H1 (cell line): ENCODE measurements at regions not wholly inside any gene's neighbourhood (a gene's known extent, or its start where the extent isn't known, plus 50 kb on each side); places are given as distances from the start of the nearest gene placed in this dataset.

Experiments used
- CTCF ChIA-PET: fragments of 300-600 bp; sonication (Branson Sonifier 250); formaldehyde crosslinking; loops from one replicate; lab custom pipeline; 2021; ENCODE audit not compliant: partially characterized antibody; lab: Charles Lee
- POLR2A ChIA-PET: fragments of 300-600 bp; sonication (Branson Sonifier 250); formaldehyde crosslinking; loops from one replicate; lab custom pipeline; 2021; ENCODE audit warnings: inconsistent platforms; ENCODE audit not compliant: partially characterized antibody; lab: Charles Lee
- DNase-seq, 2 experiments: peaks; one replicate each; pipeline versions ENCODE4 v3.0.0 to v3.0.0-alpha.2; 2010 to 2022; ENCODE audit warnings: low spot score in 2 of 2, low read depth in 1 of 2, mixed read lengths in 1 of 2
- FAIRE-seq: peaks from 2 replicates; lab custom pipeline; 2011; peaks lifted over from hg19 to GRCh38; lab: Jason Lieb, UNC
- H2AFZ ChIP-seq: 2 replicates; pipeline ENCODE4 v1.8.1; 2012; ENCODE audit warnings: low read length, inconsistent platforms
- H2AK5ac ChIP-seq: 2 replicates; pipeline ENCODE4 v1.6.1; 2013; ENCODE audit warnings: low read depth, low read length
- H2BK120ac ChIP-seq: replicated peaks from 2 replicates; pipeline ENCODE3; 2013; ENCODE audit warnings: low read depth, low read length, inconsistent platforms
- H2BK12ac ChIP-seq: 2 replicates; pipeline ENCODE4 v1.6.1; 2013; ENCODE audit warnings: low read depth, low read length
- H2BK15ac ChIP-seq: 2 replicates; pipeline ENCODE4 v1.6.1; 2013; ENCODE audit warnings: low read length
- H2BK20ac ChIP-seq: 2 replicates; pipeline ENCODE4 v1.6.1; 2013; ENCODE audit warnings: low read length
- H2BK5ac ChIP-seq: 2 replicates; pipeline ENCODE4 v1.6.1; 2013; ENCODE audit warnings: low read depth, low read length
- H3K14ac ChIP-seq: 2 replicates; pipeline ENCODE4 v1.6.1; 2013; ENCODE audit warnings: inconsistent platforms; ENCODE audit not compliant: insufficient read length
- H3K18ac ChIP-seq: 2 replicates; pipeline ENCODE4 v1.6.1; 2013; ENCODE audit warnings: low read length; ENCODE audit errors: extremely low read depth
- H3K23ac ChIP-seq: 2 replicates; pipeline ENCODE4 v1.6.1; 2013; ENCODE audit warnings: inconsistent platforms; ENCODE audit not compliant: insufficient read length
- H3K23me2 ChIP-seq: 2 replicates; pipeline ENCODE4 v1.6.1; 2013; ENCODE audit warnings: low read depth, low read length
- H3K27ac ChIP-seq: 2 replicates; pipeline ENCODE4 v1.6.1; 2011; ENCODE audit warnings: low read depth, low read length, inconsistent platforms
- H3K27me3 ChIP-seq, 4 experiments: replicated peaks in 1 of 4; 1 replicate in 1 of 4; 2 replicates in 3 of 4; pipeline versions ENCODE4 v1.6.1 to v1.8.1; 2011 to 2013; ENCODE audit warnings: low read length in 3 of 4, mild to moderate bottlenecking in 3 of 4, inconsistent platforms in 2 of 4, mixed read lengths in 2 of 4, moderate library complexity in 1 of 4; ENCODE audit not compliant: control insufficient read depth in 3 of 4, insufficient read depth in 3 of 4; ENCODE audit errors: extremely low read depth in 1 of 4
- H3K36me3 ChIP-seq, 4 experiments: 2 replicates each; pipeline versions ENCODE4 v1.6.1 to v1.8.1; 2011 to 2013; ENCODE audit warnings: mild to moderate bottlenecking in 4 of 4, low read length in 3 of 4, moderate library complexity in 2 of 4, control low read depth in 1 of 4, inconsistent platforms in 1 of 4; ENCODE audit not compliant: insufficient read depth in 4 of 4, control insufficient read depth in 2 of 4
- H3K4ac ChIP-seq: replicated peaks from 2 replicates; pipeline ENCODE3; 2013; ENCODE audit warnings: low read length, low read depth, mixed read lengths, inconsistent platforms; ENCODE audit not compliant: insufficient read length
- H3K4me1 ChIP-seq, 4 experiments: replicated peaks in 1 of 4; 1 replicate in 1 of 4; 2 replicates in 3 of 4; pipeline versions ENCODE4 v1.6.1 to v1.8.1; 2011 to 2013; ENCODE audit warnings: low read length in 3 of 4, inconsistent platforms in 2 of 4, mixed read lengths in 1 of 4; ENCODE audit not compliant: insufficient read depth in 4 of 4, control insufficient read depth in 3 of 4
- H3K4me2 ChIP-seq, 2 experiments: 2 replicates each; pipeline versions ENCODE4 v1.6.1 to v1.8.1; 2011 to 2013; ENCODE audit warnings: low read depth in 2 of 2, low read length in 2 of 2, control low read depth in 1 of 2, inconsistent platforms in 1 of 2, mild to moderate bottlenecking in 1 of 2; ENCODE audit not compliant: insufficient read depth in 1 of 2
- H3K4me3 ChIP-seq, 4 experiments: fragments of 200-600, 300-600 bp in 1 of 4; sonication (generic), shearing (Covaris generic), sonication (Bioruptor Twin) in 1 of 4; 2 replicates each; pipeline versions ENCODE4 v1.5.1 to v1.8.1; 2011 to 2016; ENCODE audit warnings: low read length in 4 of 4, low read depth in 3 of 4, control low read depth in 2 of 4, inconsistent platforms in 2 of 4, mild to moderate bottlenecking in 2 of 4, mixed read lengths in 1 of 4, moderate library complexity in 1 of 4; ENCODE audit not compliant: insufficient read depth in 2 of 4; ENCODE audit errors: extremely low read depth in 1 of 4
- H3K56ac ChIP-seq: replicated peaks from 2 replicates; pipeline ENCODE3; 2013; ENCODE audit warnings: low read depth, mild to moderate bottlenecking, mixed read lengths, low read length, inconsistent platforms; ENCODE audit not compliant: insufficient read length
- H3K79me1 ChIP-seq: 2 replicates; pipeline ENCODE4 v1.6.1; 2013; ENCODE audit warnings: low read depth, low read length, control low read depth
- H3K79me2 ChIP-seq, 2 experiments: 2 replicates each; pipeline versions ENCODE4 v1.6.1 to v1.8.1; 2012 to 2013; ENCODE audit warnings: low read length in 2 of 2, mild to moderate bottlenecking in 2 of 2, inconsistent platforms in 1 of 2; ENCODE audit not compliant: insufficient read depth in 2 of 2, control insufficient read depth in 1 of 2
- H3K9ac ChIP-seq, 4 experiments: replicated peaks in 1 of 4; 1 replicate in 1 of 4; 2 replicates in 3 of 4; pipeline versions ENCODE4 v1.6.1 to v1.8.1; 2011 to 2013; ENCODE audit warnings: low read depth in 3 of 4, low read length in 3 of 4, control low read depth in 2 of 4, mild to moderate bottlenecking in 2 of 4, moderate library complexity in 2 of 4, inconsistent platforms in 1 of 4; ENCODE audit errors: extremely low read depth in 1 of 4
- H3K9me3 ChIP-seq, 2 experiments: 2 replicates each; pipeline versions ENCODE4 v1.6.1 to v1.8.1; 2012 to 2013; ENCODE audit warnings: mild to moderate bottlenecking in 2 of 2, moderate library complexity in 2 of 2, control low read depth in 1 of 2, inconsistent platforms in 1 of 2, low read depth in 1 of 2, low read length in 1 of 2, mixed read lengths in 1 of 2; ENCODE audit not compliant: insufficient read depth in 2 of 2
- H4K20me1 ChIP-seq, 2 experiments: replicated peaks in 1 of 2; 2 replicates each; pipeline versions ENCODE3 to v1.8.1; 2011 to 2013; ENCODE audit warnings: inconsistent platforms in 2 of 2, low read length in 2 of 2, mild to moderate bottlenecking in 1 of 2; ENCODE audit not compliant: insufficient read depth in 2 of 2, control insufficient read depth in 1 of 2
- H4K5ac ChIP-seq: 2 replicates; pipeline ENCODE4 v1.6.1; 2013; ENCODE audit warnings: low read length, low read depth, mixed read lengths, inconsistent platforms; ENCODE audit not compliant: insufficient read length
- H4K8ac ChIP-seq: 2 replicates; pipeline ENCODE4 v1.8.0; 2013; ENCODE audit warnings: mild to moderate bottlenecking, moderate library complexity, low read length, inconsistent platforms; ENCODE audit not compliant: insufficient read depth; ENCODE audit errors: extremely low read depth
- H4K91ac ChIP-seq: replicated peaks from 2 replicates; pipeline ENCODE3; 2013; ENCODE audit warnings: low read length, mixed read lengths, inconsistent platforms; ENCODE audit not compliant: insufficient read length
- SP2 ChIP-seq: IDR thresholded peaks from 2 replicates; pipeline ENCODE4 v1.6.1; 2012; ENCODE audit warnings: mild to moderate bottlenecking, low read length, inconsistent platforms
- WGBS, 2 experiments: shearing (Covaris generic) in 1 of 2; methylation state at CpG; one replicate each; pipeline versions ENCODE4 v1.1.6 to v1.1.7; 2013 to 2015; ENCODE audit warnings: low lambda C conversion rate in 2 of 2, mixed read lengths in 2 of 2, inconsistent platforms in 1 of 2, low coverage in 1 of 2, missing lambda C conversion rate in 1 of 2; ENCODE audit not compliant: insufficient replicate concordance in 2 of 2, insufficient coverage in 1 of 2, insufficient read length in 1 of 2; ENCODE audit errors: extremely low coverage in 1 of 2, missing lambda C conversion rate in 1 of 2; 5-methylcytosine and 5-hydroxymethylcytosine counted together

DNA sequence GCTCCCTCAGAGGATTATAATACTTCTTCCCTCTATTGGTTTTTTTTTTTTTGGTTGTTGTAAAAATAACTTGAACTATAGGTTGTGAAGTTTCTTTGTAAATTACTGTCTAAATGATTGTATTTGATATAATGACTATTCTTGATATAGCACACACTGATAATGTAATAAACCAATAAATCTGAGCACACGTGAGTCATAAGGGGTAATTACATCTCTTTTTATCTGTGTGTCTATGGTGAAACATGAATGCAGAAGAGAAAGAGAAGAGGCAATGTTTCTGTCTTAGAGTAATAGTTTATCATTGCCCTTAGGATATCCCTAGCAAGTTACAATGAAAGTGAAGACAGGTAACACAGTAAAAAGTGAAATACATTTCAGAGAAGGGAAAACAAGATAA lies 64.1 kb upstream of the RAPGEF4 start:
- Histone ChIP-seq H3K27me3 (peaks cover 0 to 5% (median 3%) of the 10 kb centered on the region in 4 experiments; a peak in 3 of 7 replicates), H3K4ac (no peak overlapping the region), H2BK120ac (no peak overlapping the region), H2AFZ (no peak overlapping the region), H3K23me2 (no peaks in the 10 kb centered on the region), H4K91ac (no peak overlapping the region), H3K4me2 (no peak overlapping the region), H3K4me1 (peaks cover 0 to 5% (median 2%) of the 10 kb centered on the region in 4 experiments; a peak in 2 of 7 replicates)
- 84% methylated on average over 1 of the region's 1 CpG; no CpG with 5 or more reads in 1 of the 2 experiments for WGBS, 2 experiments
- no peak for TF ChIP-seq SP2
- TF ChIP-seq, all 59 proteins: peak for 0
- no peak overlapping the region for H2BK12ac ChIP-seq
- CTCF ChIA-PET, result interaction anchor here (0.7 to 0.9 kb wide), 2 partner anchors 16 to 110 kb away, joined by 3 to 6 read pairs; no protein-coding TSS in a partner anchor
- no peaks in the 10 kb centered on the region for H3K9me3 ChIP-seq
- H4K20me1 ChIP-seq, result no peaks in the 10 kb centered on the region
- no peak overlapping the region for H3K56ac ChIP-seq
- no peak overlapping the region for H2BK20ac ChIP-seq
- H2BK5ac ChIP-seq, result no peak overlapping the region
- no peak overlapping the region for H4K8ac ChIP-seq
- no peaks in the 10 kb centered on the region for H3K79me1 ChIP-seq
- no peak for DNase-seq
- H3K14ac ChIP-seq, result no peak overlapping the region
- H3K18ac ChIP-seq, result no peak overlapping the region
- H4K5ac ChIP-seq, result no peak overlapping the region
- H2AK5ac ChIP-seq, result no peak overlapping the region
- H3K23ac ChIP-seq, result no peak overlapping the region
- H2BK15ac ChIP-seq, result no peak overlapping the region
- H3K9ac ChIP-seq, result no peak overlapping the region
- H3K4me3 ChIP-seq, result no peak overlapping the region
- POLR2A ChIA-PET, result no interaction called here
- no peaks in the 10 kb centered on the region for H3K36me3 ChIP-seq
- no peak overlapping the region for H3K27ac ChIP-seq
- no peak for FAIRE-seq
- H3K79me2 ChIP-seq, result no peaks in the 10 kb centered on the region
